Fibroblast of mammary gland (primary cell): ENCODE measurements at regions not wholly inside any gene's neighbourhood (a gene's known extent, or its start where the extent isn't known, plus 50 kb on each side); places are given as distances from the start of the nearest gene placed in this dataset.

Experiments used
- DNase-seq: peaks from one replicate; pipeline ENCODE4 v3.0.0-alpha.2; 2010; ENCODE audit warnings: low read depth
- H3K4me3 ChIP-seq: 2 replicates; pipeline ENCODE4 v1.5.1; 2011; ENCODE audit warnings: low read depth, mild to moderate bottlenecking, low read length, moderate library complexity; ENCODE audit not compliant: control insufficient read depth
- TF ChIP-seq, protein P1 (sequence below): conservative IDR thresholded peaks from 2 replicates; pipeline ENCODE4 v1.5.1; 2011; ENCODE audit warnings: low read depth, low read length, inconsistent platforms; ENCODE audit not compliant: control insufficient read depth, insufficient read depth

DNA sequence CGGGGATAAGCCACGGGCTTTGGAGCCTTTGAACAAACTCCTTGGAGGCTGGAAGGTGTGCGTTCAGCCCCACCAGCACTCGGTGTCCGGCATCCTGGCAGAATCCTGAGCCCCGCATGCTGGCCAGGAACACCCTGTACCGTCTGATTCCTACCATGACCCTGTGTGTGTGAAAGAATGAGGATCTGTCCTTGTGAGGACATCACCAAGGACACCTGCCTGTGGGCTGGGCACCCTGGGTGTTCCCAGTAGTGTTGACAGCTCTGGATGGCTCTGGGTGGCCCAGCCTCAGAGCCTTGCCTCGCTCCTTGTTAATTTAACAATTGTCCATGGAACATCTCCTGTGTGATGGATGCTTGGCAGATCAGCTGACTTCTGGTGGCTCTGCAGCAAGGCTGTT lies 234.3 kb downstream of the QKI start:
- TF ChIP-seq, protein P1, sequence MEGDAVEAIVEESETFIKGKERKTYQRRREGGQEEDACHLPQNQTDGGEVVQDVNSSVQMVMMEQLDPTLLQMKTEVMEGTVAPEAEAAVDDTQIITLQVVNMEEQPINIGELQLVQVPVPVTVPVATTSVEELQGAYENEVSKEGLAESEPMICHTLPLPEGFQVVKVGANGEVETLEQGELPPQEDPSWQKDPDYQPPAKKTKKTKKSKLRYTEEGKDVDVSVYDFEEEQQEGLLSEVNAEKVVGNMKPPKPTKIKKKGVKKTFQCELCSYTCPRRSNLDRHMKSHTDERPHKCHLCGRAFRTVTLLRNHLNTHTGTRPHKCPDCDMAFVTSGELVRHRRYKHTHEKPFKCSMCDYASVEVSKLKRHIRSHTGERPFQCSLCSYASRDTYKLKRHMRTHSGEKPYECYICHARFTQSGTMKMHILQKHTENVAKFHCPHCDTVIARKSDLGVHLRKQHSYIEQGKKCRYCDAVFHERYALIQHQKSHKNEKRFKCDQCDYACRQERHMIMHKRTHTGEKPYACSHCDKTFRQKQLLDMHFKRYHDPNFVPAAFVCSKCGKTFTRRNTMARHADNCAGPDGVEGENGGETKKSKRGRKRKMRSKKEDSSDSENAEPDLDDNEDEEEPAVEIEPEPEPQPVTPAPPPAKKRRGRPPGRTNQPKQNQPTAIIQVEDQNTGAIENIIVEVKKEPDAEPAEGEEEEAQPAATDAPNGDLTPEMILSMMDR, result no peak

DNA sequence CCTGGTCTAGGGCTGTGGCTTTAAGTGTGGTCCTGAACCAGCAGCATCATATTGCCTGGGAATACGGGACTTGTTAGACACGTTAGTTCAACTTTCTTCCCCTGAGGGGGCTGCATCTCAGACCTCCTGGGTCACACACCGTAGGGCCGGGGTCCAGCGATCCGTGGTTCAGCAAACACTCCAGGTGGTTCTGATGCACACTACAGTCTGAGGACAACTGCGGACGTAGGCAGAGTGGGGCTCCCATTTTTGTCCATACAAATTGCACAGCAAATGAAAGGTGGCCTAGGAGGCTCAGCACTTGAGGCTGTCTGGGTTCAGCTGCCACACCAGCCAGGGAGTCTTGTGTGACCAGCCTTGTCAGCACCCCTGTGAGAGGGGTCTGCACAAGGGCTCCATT lies 233.1 kb downstream of the QKI start:
- no peak overlapping the region for H3K4me3 ChIP-seq
- no peak for DNase-seq
- TF ChIP-seq, protein P1, result no peak

More for the DNA sequence above, 234.3 kb downstream of the QKI start:
- H3K4me3 ChIP-seq, result no peak overlapping the region
- DNase-seq, result no peak

DNA sequence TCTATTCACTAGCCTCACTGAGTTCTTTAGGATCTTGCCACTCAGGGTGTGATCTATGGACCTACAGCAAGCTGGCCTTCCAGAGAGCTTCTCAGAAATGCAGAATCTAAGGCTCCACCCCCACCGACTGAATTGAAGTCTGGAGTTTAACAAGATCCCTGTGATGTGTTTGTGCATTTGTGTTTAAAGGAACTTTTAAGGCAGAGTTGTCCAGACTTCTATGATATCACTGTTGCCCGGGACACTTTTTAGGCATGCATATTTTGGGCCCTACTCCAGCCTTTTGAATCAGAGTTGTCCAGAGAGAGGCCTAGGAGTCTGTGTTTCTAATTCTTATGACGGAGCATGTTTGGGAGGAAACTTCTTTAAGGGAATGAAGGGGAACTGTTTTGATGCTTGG lies 232.3 kb downstream of the QKI start:
- H3K4me3 ChIP-seq, result no peak overlapping the region
- DNase-seq, result no peak
- TF ChIP-seq, protein P1, result no peak

DNA sequence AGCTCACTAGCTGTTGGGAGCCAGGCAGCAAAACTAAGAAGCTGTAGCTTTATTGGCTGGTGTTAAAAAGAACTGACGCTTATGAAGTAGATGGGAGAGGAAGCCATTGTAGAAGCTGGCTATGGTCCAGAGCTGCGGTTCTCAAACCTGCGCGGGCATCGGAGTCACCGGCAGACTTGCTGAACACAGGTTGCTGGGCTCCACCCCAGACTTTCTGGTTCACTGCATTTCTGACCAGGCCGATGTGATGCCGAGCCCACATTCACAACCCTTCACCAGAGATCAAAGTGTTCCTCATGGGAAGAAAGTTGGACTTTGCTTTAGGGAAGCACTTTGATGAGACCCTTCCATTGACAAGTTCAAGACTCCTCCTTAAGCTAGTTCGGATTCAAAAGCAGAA lies 231.6 kb downstream of the QKI start:
- no peak for DNase-seq
- TF ChIP-seq, protein P1, result no peak
- no peak overlapping the region for H3K4me3 ChIP-seq

DNA sequence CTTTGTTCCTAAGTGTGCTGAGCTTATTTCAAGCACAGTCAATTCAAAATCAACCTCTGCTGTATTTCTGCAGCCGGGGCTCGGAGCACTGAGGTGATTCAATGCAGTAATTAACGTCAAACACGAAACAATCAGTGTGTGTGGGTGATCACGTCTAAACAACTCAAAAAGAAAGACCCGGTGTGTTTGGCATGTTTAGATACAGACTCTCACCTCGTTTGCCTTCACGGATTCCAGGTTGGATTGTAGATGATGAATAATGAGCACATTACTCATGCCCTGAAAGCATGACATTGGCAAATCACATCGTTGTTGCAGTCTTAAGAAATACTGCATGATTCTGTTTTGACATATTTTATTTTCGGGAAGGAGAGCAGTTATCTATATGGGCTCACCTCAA lies 231.0 kb downstream of the QKI start:
- DNase-seq, result no peak
- TF ChIP-seq, protein P1, result no peak
- no peak overlapping the region for H3K4me3 ChIP-seq

DNA sequence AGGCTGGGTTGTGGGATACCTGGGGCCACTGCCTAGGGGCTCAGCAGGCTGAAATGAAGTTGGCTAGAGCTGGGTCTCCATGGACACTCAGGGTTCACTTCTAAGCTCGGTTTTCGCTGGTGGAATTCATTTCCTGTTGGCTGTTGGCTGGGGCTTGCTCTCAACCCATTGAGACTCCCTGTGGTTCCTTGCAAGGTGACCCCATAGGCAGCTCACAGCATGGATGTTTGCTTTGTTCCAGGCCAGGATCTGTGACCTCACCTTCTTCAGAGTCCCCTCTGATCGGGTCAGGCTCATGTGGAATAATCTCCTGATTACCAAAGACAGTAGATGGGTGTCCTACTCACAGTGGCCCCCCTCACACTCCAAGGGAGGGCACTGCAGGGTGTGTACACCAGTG lies 229.3 kb downstream of the QKI start:
- H3K4me3 ChIP-seq, result no peak overlapping the region
- TF ChIP-seq, protein P1, result no peak
- no peak for DNase-seq

DNA sequence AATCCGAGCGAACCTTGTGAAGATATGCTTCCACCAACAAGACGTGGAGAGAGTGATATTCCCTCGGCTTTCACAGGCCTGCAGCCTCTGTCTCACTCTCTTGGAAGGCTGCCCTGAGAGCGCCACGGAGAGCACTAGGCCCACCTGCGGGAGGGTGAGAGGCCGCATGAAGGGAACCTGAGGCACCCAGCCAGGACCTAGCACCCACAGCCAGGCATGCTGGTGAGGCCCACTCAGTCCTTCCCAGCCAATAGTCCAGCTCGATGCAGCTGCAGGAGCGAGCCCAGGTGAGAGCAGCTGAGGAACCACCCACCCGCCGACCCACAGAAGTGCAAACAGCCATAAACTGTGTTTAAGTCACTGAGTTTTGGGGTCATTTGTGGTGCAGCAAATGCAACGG lies 227.2 kb downstream of the QKI start:
- no peak overlapping the region for H3K4me3 ChIP-seq
- TF ChIP-seq, protein P1, result no peak
- no peak for DNase-seq
